Panc1 (cell line): ENCODE measurements at regions not wholly inside any gene's neighbourhood (a gene's known extent, or its start where the extent isn't known, plus 50 kb on each side); places are given as distances from the start of the nearest gene placed in this dataset.

Experiments
- CTCF ChIP-seq: fragments of 450-650 bp; IDR thresholded peaks from 2 replicates; pipeline ENCODE4 v1.5.1; 2017; ENCODE audit warnings: mild to moderate bottlenecking
- SIN3A ChIP-seq: IDR thresholded peaks from 2 replicates; pipeline ENCODE4 v1.6.1; 2012; ENCODE audit warnings: low read depth, mild to moderate bottlenecking, low read length, moderate library complexity, borderline replicate concordance; ENCODE audit not compliant: insufficient read depth

DNA sequence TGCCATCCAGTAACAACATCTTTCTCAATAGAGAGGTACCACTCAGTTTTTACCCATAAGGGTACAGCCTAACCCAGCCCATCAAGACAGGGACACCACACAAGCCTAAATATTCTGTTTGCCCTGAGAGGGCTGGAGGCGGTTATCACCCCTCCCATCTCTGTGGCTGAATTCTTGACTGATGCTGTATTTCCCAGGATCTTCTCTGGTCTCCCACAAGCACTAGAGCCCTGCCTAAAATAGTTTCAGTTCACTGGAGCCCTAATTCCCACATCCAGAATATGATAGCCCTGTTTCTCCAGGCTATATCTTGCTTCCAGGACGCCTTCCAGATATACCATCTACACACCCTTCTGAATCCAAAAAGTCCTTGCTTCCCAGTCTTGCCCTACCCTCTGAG, 91.6 kb upstream of the NMU start:
- TF ChIP-seq SIN3A (no peak), CTCF (no peak)
